ENCODE measurements at regions not wholly inside any gene's neighbourhood (a gene's known extent, or its start where the extent isn't known, plus 50 kb on each side); places are given as distances from the start of the nearest gene placed in this dataset.
"Not testable (repeated sequence)": the region's sequence is repeated elsewhere in the genome, so short reads cannot be mapped to it uniquely, and the experiment has no call there.

DNA sequence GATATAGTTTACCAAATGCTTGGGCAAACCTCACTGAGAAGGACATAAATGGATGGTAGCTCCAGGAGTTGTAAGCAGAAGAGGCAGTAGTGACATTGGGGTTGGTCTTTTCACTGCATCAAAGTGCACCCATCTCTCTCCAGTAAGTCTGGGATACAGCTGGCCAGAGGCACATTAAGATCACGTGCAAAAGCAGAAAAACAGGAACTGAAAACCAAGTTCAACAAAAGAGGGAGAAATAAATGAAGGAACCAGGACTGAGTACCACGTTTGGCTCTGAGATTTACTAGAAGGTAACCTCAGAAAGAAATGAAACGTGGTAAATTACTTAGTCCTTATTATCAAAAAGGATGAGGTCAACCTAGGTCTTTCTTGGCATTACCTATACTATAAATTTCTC, 259.2 kb downstream of the OSR1 start:
- in situ Hi-C loops (cut with MboI; ENCODE audit: low pct_unique_long_range_greater_than_20kb, low sequenced_read_pairs, unreplicated experiment) = no loop called here
- DNase-seq (ENCODE audit: low spot score) = no peak
- TF ChIP-seq, protein P1, sequence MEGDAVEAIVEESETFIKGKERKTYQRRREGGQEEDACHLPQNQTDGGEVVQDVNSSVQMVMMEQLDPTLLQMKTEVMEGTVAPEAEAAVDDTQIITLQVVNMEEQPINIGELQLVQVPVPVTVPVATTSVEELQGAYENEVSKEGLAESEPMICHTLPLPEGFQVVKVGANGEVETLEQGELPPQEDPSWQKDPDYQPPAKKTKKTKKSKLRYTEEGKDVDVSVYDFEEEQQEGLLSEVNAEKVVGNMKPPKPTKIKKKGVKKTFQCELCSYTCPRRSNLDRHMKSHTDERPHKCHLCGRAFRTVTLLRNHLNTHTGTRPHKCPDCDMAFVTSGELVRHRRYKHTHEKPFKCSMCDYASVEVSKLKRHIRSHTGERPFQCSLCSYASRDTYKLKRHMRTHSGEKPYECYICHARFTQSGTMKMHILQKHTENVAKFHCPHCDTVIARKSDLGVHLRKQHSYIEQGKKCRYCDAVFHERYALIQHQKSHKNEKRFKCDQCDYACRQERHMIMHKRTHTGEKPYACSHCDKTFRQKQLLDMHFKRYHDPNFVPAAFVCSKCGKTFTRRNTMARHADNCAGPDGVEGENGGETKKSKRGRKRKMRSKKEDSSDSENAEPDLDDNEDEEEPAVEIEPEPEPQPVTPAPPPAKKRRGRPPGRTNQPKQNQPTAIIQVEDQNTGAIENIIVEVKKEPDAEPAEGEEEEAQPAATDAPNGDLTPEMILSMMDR (IDR thresholded peaks at IDR 0.05; ENCODE audit: extremely low read depth, insufficient read depth, missing control alignments) = no peak

DNA sequence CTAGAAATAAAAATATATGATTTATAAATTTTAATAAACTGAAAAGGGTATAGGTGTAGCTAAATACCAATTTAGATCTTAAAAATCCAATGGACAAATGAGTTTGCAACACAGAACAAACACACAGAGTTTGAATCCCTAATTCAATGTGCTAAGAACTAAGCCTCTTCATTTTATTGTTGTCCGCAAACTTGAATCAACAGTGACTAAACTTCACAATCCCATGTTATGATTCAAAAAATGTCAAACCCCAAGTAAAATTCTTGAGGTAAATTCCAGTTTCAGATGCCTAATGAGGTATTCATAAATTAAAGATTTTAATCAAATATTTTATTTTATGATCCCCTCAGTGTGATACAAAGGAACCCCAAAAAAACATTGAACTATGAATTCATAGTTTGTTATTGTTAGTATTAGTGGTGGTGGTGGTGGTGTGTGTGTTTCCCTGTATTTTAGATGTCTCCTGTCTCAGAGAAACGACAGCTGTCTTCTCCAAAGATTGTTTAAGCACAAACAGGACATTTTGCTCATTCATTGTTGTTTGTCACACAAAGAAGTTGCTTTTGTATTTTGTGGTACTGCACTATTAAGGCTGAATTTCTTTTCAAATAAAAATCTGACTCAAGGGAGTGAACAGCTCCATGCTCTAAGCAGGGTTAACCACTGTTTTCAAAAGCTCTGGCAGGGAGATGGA, 259.8 kb downstream of the OSR1 start:
- in situ Hi-C loops (cut with MboI; ENCODE audit: low pct_unique_long_range_greater_than_20kb, low sequenced_read_pairs, unreplicated experiment) = no loop called here
- TF ChIP-seq, protein P1 (IDR thresholded peaks at IDR 0.05; ENCODE audit: extremely low read depth, insufficient read depth, missing control alignments) = no peak
- DNase-seq (ENCODE audit: low spot score) = no peak

DNA sequence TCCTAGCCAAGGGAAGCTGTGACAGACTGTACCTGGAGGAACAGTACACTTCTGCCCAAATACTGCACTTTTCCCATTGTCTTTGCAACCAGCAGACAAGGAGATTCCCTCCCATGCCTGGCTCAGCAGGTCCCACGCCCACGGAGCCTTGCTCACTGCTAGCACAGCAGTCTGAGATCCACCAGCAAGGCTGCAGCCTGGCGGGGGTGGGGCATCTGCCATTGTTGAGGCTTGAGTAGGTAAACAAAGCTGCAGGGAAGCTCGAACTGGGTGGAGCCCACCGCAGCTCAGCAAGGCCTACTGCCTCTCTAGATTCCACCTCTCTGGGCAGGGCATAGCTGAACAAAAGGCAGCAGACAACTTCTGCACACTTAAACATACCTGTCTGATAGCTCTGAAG, 268.9 kb downstream of the OSR1 start:
- DNase-seq (ENCODE audit: low spot score); in situ Hi-C loops (cut with MboI; ENCODE audit: low pct_unique_long_range_greater_than_20kb, low sequenced_read_pairs, unreplicated experiment): not testable (repeated sequence)

DNA sequence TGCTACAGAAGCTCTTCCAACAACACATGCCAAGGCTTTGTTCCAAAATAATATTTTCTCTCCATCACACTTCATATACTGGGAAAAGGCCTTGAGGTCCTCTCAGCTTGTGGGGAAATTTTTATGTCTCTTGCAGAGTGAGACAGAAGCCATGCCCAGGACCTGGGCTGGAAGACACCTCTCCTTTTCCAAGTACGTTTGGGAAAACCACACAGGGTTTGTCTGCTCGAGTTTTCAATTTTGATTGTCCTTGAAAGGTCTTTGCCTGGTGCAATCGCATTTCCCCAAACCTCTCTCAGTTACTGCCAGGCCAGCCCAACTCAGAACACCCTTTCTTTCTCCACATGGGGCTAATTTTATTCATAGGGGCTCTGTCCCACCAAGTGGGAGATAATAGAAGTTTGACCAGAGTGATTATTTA, 272.2 kb downstream of the OSR1 start:
- no peak for DNase-seq (ENCODE audit: low spot score)
- TF ChIP-seq, protein P1 (IDR thresholded peaks at IDR 0.05; ENCODE audit: extremely low read depth, insufficient read depth, missing control alignments) = no peak
- in situ Hi-C loops (cut with MboI; ENCODE audit: low pct_unique_long_range_greater_than_20kb, low sequenced_read_pairs, unreplicated experiment) = no loop called here

DNA sequence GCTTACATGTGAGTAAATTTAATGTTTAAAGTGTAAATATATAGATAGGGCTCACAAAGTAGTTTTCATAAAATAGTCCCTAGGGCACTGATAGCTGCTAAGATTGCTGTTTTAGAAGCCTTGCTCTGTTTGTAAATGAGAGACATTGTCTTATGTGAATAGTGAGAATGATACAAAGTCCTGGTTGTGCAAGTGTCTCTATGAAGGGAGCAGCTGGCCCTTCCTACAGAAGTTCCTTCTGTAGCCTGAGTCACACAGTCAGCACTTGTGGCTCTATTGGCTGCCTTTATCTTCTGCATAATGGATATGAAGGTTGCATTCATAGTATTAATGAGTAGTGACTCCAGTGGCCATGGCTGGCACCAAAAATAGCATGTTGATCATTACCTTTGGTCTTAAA, 279.7 kb downstream of the OSR1 start:
- TF ChIP-seq, protein P1 (IDR thresholded peaks at IDR 0.05; ENCODE audit: extremely low read depth, insufficient read depth, missing control alignments) = no peak
- in situ Hi-C loops (cut with MboI; ENCODE audit: low pct_unique_long_range_greater_than_20kb, low sequenced_read_pairs, unreplicated experiment) = no loop called here
- DNase-seq (ENCODE audit: low spot score) = no peak

DNA sequence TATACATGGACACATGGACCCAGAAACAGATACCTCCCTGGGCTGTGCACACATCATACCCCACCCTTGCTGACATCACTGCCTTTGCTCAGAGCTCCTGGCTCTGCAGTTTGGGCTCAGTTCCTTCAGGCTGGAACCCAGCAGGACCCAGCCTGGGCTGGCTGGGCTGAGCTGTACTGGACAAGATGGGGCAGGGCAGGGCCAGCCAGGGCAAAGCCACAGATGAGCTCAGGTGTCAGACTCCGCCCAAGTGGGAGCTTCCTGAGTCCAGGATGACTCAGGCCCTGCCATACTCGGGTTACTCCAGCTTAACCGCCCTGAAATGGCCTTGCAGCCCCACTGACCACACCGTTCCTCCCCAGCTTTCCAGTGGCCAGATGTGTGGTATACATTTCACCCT, 284.9 kb downstream of the OSR1 start:
- in situ Hi-C loops (cut with MboI; ENCODE audit: low pct_unique_long_range_greater_than_20kb, low sequenced_read_pairs, unreplicated experiment) = no loop called here
- no peak for DNase-seq (ENCODE audit: low spot score)
- TF ChIP-seq, protein P1 (IDR thresholded peaks at IDR 0.05; ENCODE audit: extremely low read depth, insufficient read depth, missing control alignments) = no peak

DNA sequence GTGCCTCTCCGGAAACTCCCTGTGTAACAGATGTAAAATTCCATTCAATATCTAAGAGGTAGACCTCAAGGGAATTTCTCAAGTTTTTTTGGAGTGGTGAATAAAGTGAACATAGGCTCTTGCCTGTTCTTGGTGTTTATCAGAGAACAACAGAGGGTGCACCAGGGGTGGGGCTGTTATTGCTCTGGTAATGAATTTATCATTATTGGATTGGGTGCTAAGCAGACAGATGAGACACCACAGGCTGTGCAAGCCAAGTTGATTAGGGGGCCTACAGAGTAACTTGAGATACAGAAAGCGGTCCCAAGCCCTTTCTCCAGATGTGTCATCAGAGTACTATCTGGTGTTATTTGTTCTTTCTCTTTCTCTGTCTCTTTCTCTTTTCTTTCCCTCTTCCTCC, 286.3 kb downstream of the OSR1 start:
- DNase-seq (ENCODE audit: low spot score) = no peak
- in situ Hi-C loops (cut with MboI; ENCODE audit: low pct_unique_long_range_greater_than_20kb, low sequenced_read_pairs, unreplicated experiment) = no loop called here
- TF ChIP-seq, protein P1 (IDR thresholded peaks at IDR 0.05; ENCODE audit: extremely low read depth, insufficient read depth, missing control alignments) = no peak
